ENCODE measurements at regions not wholly inside any gene's neighbourhood (a gene's known extent, or its start where the extent isn't known, plus 50 kb on each side); places are given as distances from the start of the nearest gene placed in this dataset.

DNA sequence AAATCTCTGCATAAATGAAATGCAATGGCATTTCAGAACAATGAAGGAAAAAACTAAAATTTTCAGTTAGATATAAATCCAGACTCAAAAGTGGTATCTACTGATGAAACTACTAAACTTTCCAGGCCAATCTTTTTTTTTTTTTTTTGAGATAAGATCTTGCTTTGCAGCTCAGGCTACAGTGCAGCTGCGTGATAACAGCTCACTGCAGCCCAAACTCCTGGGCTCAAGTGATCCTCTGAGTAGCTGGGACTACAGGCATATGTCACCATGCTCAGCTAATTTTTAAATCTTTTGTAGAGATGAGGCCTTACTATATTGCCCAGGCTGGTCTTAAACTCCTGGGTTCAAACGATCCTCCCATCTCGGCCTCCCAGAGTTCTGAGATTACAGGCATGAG is 1228.2 kb upstream of the ADGRL3 start:
- H3K4me3 ChIP-seq: no peak overlapping the region
- no peak for ATAC-seq
- no peak for DNase-seq
- H3K36me3 ChIP-seq: no peaks in the 10 kb centered on the region
- H3K27ac ChIP-seq: no peak overlapping the region
- H3K9me3 ChIP-seq: no peaks in the 10 kb centered on the region
- no peaks in the 10 kb centered on the region for H3K4me1 ChIP-seq
- TF ChIP-seq, protein P1, sequence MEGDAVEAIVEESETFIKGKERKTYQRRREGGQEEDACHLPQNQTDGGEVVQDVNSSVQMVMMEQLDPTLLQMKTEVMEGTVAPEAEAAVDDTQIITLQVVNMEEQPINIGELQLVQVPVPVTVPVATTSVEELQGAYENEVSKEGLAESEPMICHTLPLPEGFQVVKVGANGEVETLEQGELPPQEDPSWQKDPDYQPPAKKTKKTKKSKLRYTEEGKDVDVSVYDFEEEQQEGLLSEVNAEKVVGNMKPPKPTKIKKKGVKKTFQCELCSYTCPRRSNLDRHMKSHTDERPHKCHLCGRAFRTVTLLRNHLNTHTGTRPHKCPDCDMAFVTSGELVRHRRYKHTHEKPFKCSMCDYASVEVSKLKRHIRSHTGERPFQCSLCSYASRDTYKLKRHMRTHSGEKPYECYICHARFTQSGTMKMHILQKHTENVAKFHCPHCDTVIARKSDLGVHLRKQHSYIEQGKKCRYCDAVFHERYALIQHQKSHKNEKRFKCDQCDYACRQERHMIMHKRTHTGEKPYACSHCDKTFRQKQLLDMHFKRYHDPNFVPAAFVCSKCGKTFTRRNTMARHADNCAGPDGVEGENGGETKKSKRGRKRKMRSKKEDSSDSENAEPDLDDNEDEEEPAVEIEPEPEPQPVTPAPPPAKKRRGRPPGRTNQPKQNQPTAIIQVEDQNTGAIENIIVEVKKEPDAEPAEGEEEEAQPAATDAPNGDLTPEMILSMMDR (IDR thresholded peaks at IDR 0.05): no peak
- H3K27me3 ChIP-seq: no peaks in the 10 kb centered on the region
- intact Hi-C loops (cut with DNase I): no loop called here

DNA sequence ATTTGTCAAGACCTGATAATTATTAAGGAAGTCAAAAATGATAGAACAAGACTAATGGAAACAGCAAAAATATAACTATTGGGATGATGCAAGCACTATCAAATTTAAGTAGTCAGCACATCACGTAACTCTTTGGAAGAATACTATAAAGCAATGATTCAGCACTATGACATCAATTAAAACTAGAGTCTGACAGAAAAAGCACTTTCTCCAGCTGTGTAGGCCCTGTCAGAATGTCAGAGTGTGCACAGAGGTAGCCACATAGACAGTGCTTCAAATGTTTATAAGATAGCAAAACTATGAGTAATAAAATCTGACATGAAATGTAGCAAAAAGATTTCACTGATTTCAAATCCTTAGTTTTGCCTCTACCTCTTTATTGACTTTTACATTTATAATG is 1226.6 kb upstream of the ADGRL3 start:
- Histone ChIP-seq H3K9me3 (no peaks in the 10 kb centered on the region), H3K27me3 (no peaks in the 10 kb centered on the region), H3K36me3 (no peaks in the 10 kb centered on the region), H3K27ac (no peak overlapping the region), H3K4me3 (no peak overlapping the region), H3K4me1 (no peaks in the 10 kb centered on the region)
- DNase-seq (no peak), ATAC-seq (no peak)
- intact Hi-C loops (cut with DNase I): no loop called here
- TF ChIP-seq, protein P1 (IDR thresholded peaks at IDR 0.05): no peak

DNA sequence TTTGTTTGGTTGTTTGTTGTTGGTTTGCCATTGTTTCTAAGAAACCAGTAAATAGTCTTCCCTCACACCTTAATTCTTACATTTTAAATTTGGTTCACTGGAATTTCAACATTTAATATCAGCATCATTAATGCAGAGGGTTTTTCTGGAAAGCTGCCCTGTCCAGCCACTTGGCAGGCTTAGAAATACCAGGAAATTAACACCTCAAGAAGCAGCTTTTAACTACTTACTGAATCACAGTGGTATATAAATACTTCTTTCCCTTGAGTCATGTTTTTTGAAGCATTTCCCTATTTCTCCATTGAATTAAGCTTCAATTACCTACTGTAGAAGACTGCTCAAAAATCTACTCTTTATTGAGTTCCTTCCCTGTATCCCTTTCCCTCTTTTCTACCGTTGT is 1221.1 kb upstream of the ADGRL3 start:
- intact Hi-C loops (cut with DNase I): no loop called here
- TF ChIP-seq, protein P1 (IDR thresholded peaks at IDR 0.05): no peak
- no peaks in the 10 kb centered on the region for H3K9me3 ChIP-seq
- ATAC-seq (peak; percentile 48), DNase-seq (no peak)
- H3K36me3 ChIP-seq: no peaks in the 10 kb centered on the region
- H3K27ac ChIP-seq: no peak overlapping the region
- no peak overlapping the region for H3K4me3 ChIP-seq
- H3K4me1 ChIP-seq: no peaks in the 10 kb centered on the region
- no peaks in the 10 kb centered on the region for H3K27me3 ChIP-seq

DNA sequence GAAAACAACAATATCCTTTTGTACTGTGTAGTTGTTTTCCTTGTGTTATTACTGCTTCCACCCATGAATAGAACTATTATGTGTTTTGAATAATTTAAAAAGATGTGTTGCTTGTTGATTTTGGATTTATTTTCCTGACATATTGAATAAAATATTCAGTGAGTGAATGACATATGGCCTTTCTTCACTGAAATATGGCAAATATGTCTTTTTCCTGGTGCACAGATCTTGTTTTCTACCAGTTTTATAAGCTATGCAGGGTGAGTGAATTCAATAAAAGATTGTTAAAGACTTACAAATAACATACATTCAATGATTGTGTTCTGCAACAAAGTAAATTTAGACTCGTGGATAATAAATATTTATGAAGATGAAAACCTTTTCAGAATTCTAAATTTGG is 1216.3 kb upstream of the ADGRL3 start:
- intact Hi-C loops (cut with DNase I): no loop called here
- Histone ChIP-seq H3K4me1 (no peaks in the 10 kb centered on the region), H3K9me3 (no peaks in the 10 kb centered on the region), H3K27ac (no peak overlapping the region), H3K4me3 (no peak overlapping the region), H3K36me3 (no peaks in the 10 kb centered on the region), H3K27me3 (no peaks in the 10 kb centered on the region)
- TF ChIP-seq, protein P1 (IDR thresholded peaks at IDR 0.05): no peak
- DNase-seq (no peak), ATAC-seq (no peak)

DNA sequence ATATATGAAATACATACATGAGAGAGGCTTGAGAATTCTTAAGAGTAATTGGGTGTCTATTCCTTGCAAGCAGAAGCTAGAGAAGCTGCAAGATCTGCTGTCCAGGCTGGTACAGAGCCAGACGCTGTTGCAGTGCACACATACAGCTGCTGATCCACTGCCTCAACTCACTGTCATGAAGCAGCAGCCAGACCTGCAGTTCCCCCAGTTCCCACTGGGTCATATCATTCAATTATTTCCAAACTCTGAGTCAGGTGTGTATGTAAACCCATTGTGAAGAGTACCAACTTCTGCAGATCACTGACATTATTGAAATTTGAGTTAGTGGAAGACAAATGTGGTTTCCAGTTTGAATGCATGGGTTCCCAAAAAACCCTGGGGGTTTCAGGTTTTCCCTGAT is 1212.8 kb upstream of the ADGRL3 start:
- no peak overlapping the region for H3K27ac ChIP-seq
- no peak for DNase-seq
- no peaks in the 10 kb centered on the region for H3K27me3 ChIP-seq
- no peak for ATAC-seq
- no peaks in the 10 kb centered on the region for H3K9me3 ChIP-seq
- no peaks in the 10 kb centered on the region for H3K4me1 ChIP-seq
- TF ChIP-seq, protein P1 (IDR thresholded peaks at IDR 0.05): no peak
- H3K4me3 ChIP-seq: no peak overlapping the region
- intact Hi-C loops (cut with DNase I): no loop called here
- H3K36me3 ChIP-seq: no peaks in the 10 kb centered on the region

DNA sequence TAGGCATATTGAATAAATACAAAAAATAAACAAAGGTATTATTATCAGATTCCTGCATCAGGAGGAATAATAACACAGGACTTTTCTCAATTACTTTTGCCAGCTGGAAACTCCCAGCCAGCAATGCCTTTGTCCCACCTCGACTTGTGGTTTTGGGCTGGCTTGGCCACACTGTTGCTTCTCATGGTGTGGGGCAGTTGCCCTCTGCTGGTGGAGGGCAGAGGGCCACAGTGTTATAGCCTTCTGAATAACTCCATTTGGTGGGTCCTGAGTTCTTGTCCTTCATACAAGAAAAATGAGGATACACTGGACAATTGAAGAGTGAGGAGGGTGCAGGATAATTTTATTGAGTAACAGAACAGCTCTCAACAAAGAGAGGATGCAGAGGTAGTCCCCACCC is 1206.0 kb upstream of the ADGRL3 start:
- TF ChIP-seq, protein P1 (IDR thresholded peaks at IDR 0.05): no peak
- no peak for ATAC-seq
- intact Hi-C loops (cut with DNase I): no loop called here
- no peak overlapping the region for H3K27ac ChIP-seq
- H3K4me3 ChIP-seq: no peak overlapping the region
- no peaks in the 10 kb centered on the region for H3K27me3 ChIP-seq
- DNase-seq: no peak
- H3K9me3 ChIP-seq: no peaks in the 10 kb centered on the region
- no peaks in the 10 kb centered on the region for H3K36me3 ChIP-seq
- H3K4me1 ChIP-seq: no peaks in the 10 kb centered on the region
